Panc1 (cell line): ENCODE measurements at regions not wholly inside any gene's neighbourhood (a gene's known extent, or its start where the extent isn't known, plus 50 kb on each side); places are given as distances from the start of the nearest gene placed in this dataset.

Source experiments
- ATAC-seq: fragments of 200-7000 bp; cut with Tn5 transposase; 2 replicates; pipeline ENCODE4 v1.9.1; 2020; ENCODE audit warnings: mild to moderate bottlenecking, moderate library complexity
- BruUV-seq: library from RNA; stranded (reverse); fragments of 400-500 nt; replicated peaks from 2 replicates; lab custom pipeline; 2021; lab: Mats Ljungman, UMichigan
- CTCF ChIA-PET: fragments of 300-600 bp; sonication (Branson Sonifier 250); formaldehyde crosslinking; loops from one replicate; lab custom pipeline; 2022; ENCODE audit warnings: antibody characterized with exemption; lab: Charles Lee
- POLR2A ChIA-PET: fragments of 300-600 bp; sonication (Branson Sonifier 250); formaldehyde crosslinking; loops from one replicate; lab custom pipeline; 2022; ENCODE audit warnings: antibody characterized with exemption; lab: Charles Lee
- DNase-seq: peaks from one replicate; pipeline ENCODE4 v3.0.0-alpha.2; 2010; ENCODE audit warnings: low read depth, low spot score
- H3K27ac ChIP-seq: 2 replicates; pipeline ENCODE4 v1.5.1; 2011; ENCODE audit warnings: mild to moderate bottlenecking, low read length, inconsistent platforms
- H3K27me3 ChIP-seq: fragments of 200-500 bp; sonication (Bioruptor generic); 2 replicates; pipeline ENCODE4 v1.6.0; 2014; ENCODE audit warnings: low read length, inconsistent platforms; ENCODE audit not compliant: control insufficient read depth, insufficient read depth
- H3K36me3 ChIP-seq: fragments of 200-500 bp; sonication (Bioruptor generic); 2 replicates; pipeline ENCODE4 v1.5.1; 2014; ENCODE audit warnings: inconsistent platforms, mild to moderate bottlenecking, low read length, moderate library complexity; ENCODE audit not compliant: control insufficient read depth, insufficient read depth
- H3K4me1 ChIP-seq: 2 replicates; pipeline ENCODE4 v1.5.1; 2011; ENCODE audit warnings: inconsistent platforms, mild to moderate bottlenecking, low read length, moderate library complexity; ENCODE audit not compliant: control insufficient read depth, insufficient read depth
- H3K4me3 ChIP-seq, 2 experiments: 2 replicates each; pipeline ENCODE4 v1.5.1; 2011 to 2012; ENCODE audit warnings: low read depth in 2 of 2, low read length in 2 of 2, mild to moderate bottlenecking in 2 of 2, inconsistent platforms in 1 of 2, moderate library complexity in 1 of 2
- H3K9me3 ChIP-seq: fragments of 200-500 bp; sonication (Bioruptor generic); 2 replicates; pipeline ENCODE4 v1.5.1; 2014; ENCODE audit warnings: low read depth, mild to moderate bottlenecking, inconsistent platforms, low read length, moderate library complexity; ENCODE audit not compliant: control insufficient read depth, insufficient read depth
- CTCF ChIP-seq: fragments of 450-650 bp; IDR thresholded peaks from 2 replicates; pipeline ENCODE4 v1.5.1; 2017; ENCODE audit warnings: mild to moderate bottlenecking
- POLR2AphosphoS5 ChIP-seq: IDR thresholded peaks from 2 replicates; pipeline ENCODE4 v1.6.1; 2012; ENCODE audit warnings: mild to moderate bottlenecking, low read depth, low read length, moderate library complexity
- REST ChIP-seq, 2 experiments: IDR thresholded peaks; 2 replicates each; pipeline ENCODE4 v1.6.1; 2011 to 2012; ENCODE audit warnings: low read depth in 2 of 2, control low read depth in 1 of 2, low read length in 1 of 2, mild to moderate bottlenecking in 1 of 2, moderate library complexity in 1 of 2; ENCODE audit not compliant: insufficient read depth in 1 of 2
- SIN3A ChIP-seq: IDR thresholded peaks from 2 replicates; pipeline ENCODE4 v1.6.1; 2012; ENCODE audit warnings: low read depth, mild to moderate bottlenecking, low read length, moderate library complexity, borderline replicate concordance; ENCODE audit not compliant: insufficient read depth
- TCF7L2 ChIP-seq: IDR thresholded peaks from 2 replicates; pipeline ENCODE4 v1.6.1; 2011; ENCODE audit warnings: mild to moderate bottlenecking, low read depth, low read length, inconsistent platforms
- in situ Hi-C: cut with HindIII; loops from 2 replicates; pipeline ENCODE4 v1.10.0; 2016; ENCODE audit warnings: low sequenced_read_pairs, low pct_unique_long_range_greater_than_20kb
- intact Hi-C: fragments of 100-400 bp; cut with micrococcal nuclease; formaldehyde crosslinking; loops from one replicate; pipeline ENCODE4 v1.10.0; 2022; ENCODE audit not compliant: unreplicated experiment

- in situ Hi-C loops (no loop called here), intact Hi-C loops (no loop called here)
- no TSS peak for BruUV-seq
- no peaks in the 10 kb centered on the region for H3K9me3 ChIP-seq
- DNase-seq (no peak), ATAC-seq (no peak)
- H3K4me1 ChIP-seq, result no peaks in the 10 kb centered on the region
- no peak overlapping the region for H3K4me3 ChIP-seq
- POLR2A ChIA-PET, result no interaction called here
- CTCF ChIA-PET, result no interaction called here
- no peaks in the 10 kb centered on the region for H3K36me3 ChIP-seq
- H3K27me3 ChIP-seq, result no peaks in the 10 kb centered on the region
- H3K27ac ChIP-seq, result no peak overlapping the region
- TF ChIP-seq REST (IDR thresholded peaks at IDR 0.05; ENCODE audit: insufficient read depth in 1 of 2, low read depth in 2 of 2, low read length in 1 of 2) (no peak), CTCF (no peak), POLR2AphosphoS5 (no peak), SIN3A (no peak), TCF7L2 (no peak)
Observed at GRCh38 chr10:121403527-121403926, 194.7 kb downstream of the FGFR2 start.

- intact Hi-C loops (no loop called here), in situ Hi-C loops (no loop called here)
- ChIA-PET POLR2A (no interaction called here), CTCF (no interaction called here)
- Histone ChIP-seq H3K27me3 (no peaks in the 10 kb centered on the region), H3K9me3 (no peaks in the 10 kb centered on the region), H3K4me3 (no peak overlapping the region), H3K36me3 (no peaks in the 10 kb centered on the region), H3K4me1 (no peaks in the 10 kb centered on the region), H3K27ac (no peak overlapping the region)
- BruUV-seq, result no TSS peak
- no peak for TF ChIP-seq SIN3A
- DNase-seq (no peak), ATAC-seq (no peak)
Observed at GRCh38 chr10:121404611-121405010, 193.6 kb downstream of the FGFR2 start.

- in situ Hi-C loops, result no loop called here
- no peaks in the 10 kb centered on the region for H3K4me1 ChIP-seq
- H3K4me3 ChIP-seq, result no peak overlapping the region
- BruUV-seq, result no TSS peak
- intact Hi-C loops, result no loop called here
- no peak overlapping the region for H3K27ac ChIP-seq
- ChIA-PET POLR2A (no interaction called here), CTCF (no interaction called here)
- no peaks in the 10 kb centered on the region for H3K27me3 ChIP-seq
- H3K36me3 ChIP-seq, result no peaks in the 10 kb centered on the region
- TF ChIP-seq POLR2AphosphoS5 (no peak), CTCF (no peak), TCF7L2 (no peak), SIN3A (no peak), REST (IDR thresholded peaks at IDR 0.05; ENCODE audit: insufficient read depth in 1 of 2, low read depth in 2 of 2, low read length in 1 of 2) (no peak)
- H3K9me3 ChIP-seq, result no peaks in the 10 kb centered on the region
- DNase-seq, result no peak
- ATAC-seq, result no peak
Observed at GRCh38 chr10:121405096-121405495, 193.1 kb downstream of the FGFR2 start.
